ENCODE measurements at regions not wholly inside any gene's neighbourhood (a gene's known extent, or its start where the extent isn't known, plus 50 kb on each side); places are given as distances from the start of the nearest gene placed in this dataset.
A peak's percentile ranks its signal among the peaks of the same experiment; 100 is the strongest.
"Not testable (repeated sequence)": the region's sequence is repeated elsewhere in the genome, so short reads cannot be mapped to it uniquely, and the experiment has no call there.

DNA sequence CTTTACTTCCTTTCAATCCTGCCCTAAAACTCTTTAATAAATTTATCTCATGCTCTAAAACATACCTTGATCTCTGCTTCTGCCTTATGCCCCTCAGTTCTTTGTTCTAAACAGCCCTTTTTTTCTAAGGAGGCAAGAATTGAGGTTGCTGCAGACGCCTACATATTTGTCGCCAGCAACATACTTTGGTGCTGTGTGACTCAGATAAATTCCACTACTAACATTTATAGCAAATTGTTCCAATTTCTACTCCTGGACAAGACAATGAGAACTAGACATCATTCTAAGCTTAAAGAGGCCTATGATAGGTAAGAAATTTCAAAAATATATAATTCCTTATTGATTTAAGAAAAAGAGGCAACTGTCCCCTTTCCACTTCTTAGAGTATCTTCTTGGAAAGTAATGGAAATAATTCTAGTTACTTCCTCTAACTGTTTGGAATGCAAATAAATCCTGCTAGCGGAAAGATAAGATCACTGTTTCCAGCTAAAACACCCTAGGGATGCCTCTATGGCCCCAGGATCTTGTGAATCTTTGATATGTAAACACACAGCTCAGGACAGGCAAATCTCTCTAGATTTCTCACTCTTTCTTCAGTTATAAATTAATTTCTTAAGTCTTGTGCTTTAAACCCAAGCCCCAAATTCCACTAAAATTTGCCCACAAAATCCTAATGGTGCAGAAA is 869.1 kb downstream of the KCNT2 start:
- DNase-seq: no peak

DNA sequence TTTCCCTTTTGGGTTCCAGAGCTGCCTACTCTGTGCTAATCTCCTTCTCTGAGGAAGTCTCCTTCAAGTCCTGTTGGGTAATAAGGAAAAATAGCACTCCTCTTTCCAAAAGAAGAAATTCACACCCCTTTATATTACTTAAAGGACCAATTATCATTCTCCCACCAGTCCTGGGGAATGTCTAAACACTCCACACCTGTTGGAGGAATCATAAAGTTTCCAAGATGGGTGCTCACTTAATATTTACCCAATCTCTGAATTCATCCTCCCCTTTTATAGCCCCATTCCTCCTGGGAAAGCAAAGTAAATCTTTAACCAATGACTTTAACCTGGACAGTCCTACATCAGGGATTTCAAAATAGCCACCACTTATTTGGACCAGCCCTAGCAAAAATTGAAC is 873.1 kb downstream of the KCNT2 start:
- no peak for DNase-seq

DNA sequence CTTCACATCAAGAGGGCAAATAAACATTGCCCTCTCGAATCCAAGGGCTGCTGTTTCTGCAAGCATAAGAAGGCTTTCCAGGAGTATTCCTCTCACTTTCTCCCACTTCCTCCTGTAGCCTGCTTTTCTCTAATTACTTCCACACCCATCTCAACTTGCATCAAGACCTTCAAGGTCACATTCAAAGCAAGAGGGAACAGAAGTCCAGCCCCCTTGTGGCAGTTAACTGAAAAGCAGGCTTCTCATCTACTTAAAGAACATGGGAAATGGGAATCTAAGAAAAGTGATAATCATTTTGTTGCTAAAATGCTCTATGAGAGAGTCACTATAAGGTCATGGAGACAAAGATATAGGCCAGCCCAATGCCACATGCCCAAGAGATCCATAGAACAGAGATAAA is 874.4 kb downstream of the KCNT2 start:
- DNase-seq: peak; percentile 59

DNA sequence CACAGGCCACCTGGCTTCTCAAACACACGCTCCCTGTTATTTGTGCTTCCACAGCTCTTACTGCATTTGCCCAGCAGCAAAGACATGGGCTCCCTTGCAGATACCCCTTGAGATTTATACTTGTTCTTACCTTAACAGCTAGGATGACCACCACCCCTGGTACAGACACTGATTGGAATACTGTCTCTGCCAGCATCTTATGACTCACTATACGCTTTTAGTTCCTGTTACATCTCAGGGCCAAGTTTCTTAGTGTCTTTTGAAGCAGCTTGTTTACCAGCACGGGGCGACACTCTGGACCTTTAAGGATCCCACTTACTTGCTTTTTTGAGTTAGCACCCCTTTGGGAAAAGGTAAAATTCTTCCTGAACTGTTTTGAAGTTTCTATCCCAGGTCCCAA is 874.8 kb downstream of the KCNT2 start:
- no peak for DNase-seq

DNA sequence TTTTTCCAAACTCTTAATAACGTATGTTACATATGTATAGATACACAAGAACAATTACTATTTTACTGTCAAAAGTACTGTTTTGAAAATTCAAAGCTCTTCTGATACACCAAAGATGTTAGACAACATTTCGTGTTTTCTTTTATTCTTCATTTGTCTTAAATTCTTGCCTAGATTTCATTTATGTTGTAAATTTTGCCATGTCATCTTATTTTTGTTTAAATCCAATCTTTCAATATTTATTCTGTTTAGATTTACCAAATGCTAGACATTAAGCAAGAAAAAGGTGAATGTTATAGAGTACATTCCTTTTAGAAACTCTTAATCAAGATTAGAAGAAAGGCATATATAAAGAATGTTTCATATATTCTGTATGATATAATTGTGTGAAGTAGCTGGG is 876.9 kb downstream of the KCNT2 start:
- DNase-seq: no peak

DNA sequence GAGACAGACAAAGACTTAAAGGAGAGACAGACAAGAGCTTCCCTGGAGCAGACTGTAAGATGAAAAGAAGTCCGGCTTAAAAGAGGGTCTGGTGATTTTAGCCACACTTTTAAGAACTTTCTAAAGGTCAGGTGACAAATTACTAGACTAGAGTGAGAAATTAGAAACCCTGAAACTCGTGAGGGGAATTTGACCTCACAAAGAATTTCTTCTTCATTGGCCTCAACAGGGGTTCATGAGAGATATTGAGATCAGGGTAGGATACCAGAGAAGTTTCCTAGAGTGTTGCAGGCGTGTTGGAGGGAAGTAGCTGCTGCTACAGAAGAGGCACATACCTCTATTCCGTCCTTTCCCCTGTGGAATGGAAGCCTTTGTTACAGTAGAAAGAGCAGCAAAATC is 884.4 kb downstream of the KCNT2 start:
- no peak for DNase-seq

DNA sequence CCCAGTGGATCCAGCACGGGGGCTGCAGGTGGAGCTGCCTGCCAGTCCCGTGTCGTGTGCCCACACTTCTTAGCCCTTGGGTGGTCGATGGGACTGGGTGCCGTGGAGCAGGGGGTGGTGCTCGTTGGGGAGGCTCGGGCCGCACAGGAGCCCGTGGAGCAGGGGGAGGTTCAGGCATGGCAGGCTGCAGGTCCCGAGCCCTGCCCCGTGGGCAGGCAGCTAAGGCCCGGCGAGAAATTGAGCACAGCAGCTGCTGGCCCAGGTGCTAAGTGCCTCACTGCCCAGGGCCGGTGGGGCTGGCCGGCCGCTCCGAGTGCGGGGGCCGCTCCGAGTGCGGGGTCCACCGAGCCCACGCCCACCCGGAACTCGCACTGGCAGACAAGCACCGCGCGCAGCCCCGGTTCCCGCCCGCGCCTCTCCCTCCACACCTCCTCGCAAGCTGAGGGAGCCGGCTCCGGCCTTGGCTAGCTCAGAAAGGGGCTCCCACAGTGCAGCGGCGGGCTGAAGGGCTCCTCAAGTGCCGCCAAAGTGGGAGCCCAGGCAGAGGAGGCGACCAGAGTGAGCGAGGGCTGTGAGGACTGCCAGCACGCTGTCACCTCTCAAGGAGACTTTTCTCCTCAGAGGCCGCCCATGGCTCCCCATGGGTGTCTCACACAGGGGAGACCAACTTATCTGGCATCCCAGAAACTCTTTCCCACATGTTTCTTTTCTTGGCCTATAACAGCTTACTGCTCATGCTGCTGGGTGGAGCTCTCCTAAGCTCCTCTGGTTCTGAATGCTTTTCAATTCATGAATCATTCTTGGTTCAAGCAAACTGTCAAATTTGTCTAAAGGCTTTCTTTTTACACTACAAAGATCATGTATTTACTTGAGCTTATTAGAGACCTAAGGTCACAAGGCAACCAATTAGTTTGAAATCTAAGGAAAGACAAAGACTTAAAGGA is 885.1 kb downstream of the KCNT2 start:
- not testable (repeated sequence) for DNase-seq

DNA sequence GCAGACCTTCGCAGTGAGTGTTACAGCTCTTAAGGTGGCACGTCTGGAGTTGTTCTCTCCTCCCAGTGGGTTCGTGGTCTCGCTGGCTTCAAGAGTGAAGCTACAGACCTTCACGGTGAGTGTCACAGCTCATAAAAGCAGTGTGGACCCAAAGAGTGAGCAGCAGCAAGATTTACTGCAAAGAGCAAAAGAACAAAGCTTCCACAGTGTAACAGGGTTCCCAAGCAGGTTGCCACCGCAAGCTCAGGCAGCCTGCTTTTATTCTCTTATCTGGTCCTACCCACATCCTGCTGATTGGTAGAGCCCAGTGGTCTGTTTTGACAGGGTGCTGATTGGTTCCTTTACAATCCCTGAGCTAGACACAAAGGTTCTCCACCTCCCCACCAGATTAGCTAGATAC is 886.1 kb downstream of the KCNT2 start:
- not testable (repeated sequence) for DNase-seq

DNA sequence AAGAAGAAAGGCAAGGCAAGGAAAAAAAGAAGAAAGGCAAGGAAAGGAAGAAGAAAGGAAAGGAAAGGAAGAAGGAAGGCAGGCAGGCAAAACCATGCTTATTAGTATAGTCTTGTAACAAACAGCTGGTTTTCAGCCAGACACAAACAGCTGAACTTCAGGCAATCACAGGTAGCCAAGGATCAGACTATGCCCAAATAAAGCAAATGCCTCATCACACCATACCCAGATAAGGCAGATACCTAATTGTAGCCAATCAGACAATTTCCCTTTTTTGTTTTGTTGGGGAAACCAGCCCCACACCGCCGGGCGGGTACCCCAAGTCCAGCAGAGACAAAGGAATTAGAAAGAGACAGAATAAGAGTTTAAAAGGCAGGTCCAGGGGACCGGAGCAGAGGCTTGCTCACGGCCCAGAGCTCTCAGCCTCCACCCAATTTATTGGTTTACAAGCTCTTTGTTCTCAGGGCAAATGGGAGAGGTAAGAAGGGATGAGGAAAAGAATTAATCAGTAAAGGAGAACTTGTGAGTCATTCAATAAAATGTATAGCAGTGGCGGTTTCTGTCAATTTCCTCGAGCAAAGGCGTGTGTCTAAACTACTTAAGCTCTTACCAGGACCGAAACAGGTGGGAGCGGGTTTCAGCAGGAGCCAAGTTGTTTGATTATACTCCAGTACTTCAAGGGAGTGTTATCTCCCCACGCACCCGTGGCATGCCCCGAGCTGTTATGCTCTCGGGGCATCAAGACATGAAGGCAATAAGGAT is 886.8 kb downstream of the KCNT2 start:
- DNase-seq: peak; percentile 11

DNA sequence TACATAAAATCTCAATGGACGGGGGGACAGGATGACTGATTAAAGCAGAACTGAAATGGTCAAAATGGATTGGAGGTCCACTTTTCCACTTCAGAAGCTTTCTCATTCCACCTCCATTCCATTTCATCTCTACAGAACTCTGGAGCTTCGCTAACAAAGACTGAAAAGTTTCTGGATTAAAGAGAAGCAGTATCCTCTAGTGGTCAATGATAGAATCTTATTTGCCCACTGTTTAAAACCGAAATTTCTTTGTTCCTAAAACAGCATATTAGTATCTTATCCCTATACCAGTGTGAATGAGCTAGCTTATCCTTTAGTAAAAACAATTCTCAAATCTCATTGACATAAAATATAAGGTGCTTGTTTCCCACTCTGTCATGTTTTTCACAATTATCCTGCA is 890.6 kb downstream of the KCNT2 start:
- peak; percentile 20 for DNase-seq

DNA sequence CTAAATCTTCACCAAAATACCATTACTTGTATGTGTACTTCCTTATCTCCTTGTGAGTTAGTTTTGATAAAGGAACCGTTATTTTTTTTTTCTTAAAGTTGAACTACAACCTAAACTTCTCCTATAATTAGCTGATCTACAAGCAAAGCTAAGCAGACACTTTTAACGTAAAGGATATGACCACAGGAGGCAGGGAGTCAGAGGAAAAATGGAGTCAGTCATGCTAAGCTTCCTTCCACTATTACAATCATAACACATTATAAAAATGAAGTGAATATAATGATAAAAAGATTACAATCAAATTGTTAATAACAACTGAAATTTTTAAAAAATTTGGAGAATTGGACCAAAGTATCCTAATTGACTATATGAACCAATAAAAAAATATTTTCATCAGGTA is 892.6 kb downstream of the KCNT2 start:
- DNase-seq: no peak

DNA sequence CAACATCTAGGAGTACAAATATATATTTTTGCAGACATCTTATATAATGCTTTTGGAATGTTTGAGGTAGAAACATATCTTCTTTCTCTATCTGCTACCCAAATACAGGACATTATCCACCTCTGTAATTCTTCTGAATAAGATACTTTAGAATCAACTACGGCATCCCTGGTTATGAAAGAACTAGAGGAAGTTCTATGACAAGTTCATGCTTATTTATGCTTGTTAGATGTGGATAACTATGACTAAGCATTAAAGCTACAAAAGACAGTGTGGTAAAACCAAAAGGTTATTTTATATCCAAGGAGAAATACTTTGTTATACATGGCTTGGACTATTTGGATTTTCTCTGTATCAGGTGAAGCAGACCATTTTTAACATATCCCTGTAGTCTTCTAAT is 894.0 kb downstream of the KCNT2 start:
- no peak for DNase-seq

DNA sequence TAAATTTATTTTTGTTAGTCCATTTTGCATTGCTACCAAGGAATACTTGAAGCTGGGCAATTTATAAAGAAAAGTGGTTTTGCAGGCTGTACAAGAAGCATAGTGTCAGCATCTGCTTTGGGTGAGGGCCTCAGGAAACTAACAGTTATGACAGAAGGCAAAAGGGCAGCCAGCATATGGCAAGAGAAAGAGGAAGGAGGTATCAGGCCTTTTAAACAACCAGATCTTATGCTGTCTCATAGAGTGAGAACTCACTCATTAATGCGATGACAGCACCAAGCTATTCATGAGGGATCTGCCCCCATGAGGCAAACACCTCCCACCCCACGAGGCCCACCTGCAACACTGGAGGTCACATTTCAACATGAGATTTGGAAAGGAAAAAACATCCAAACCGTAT is 898.4 kb downstream of the KCNT2 start:
- no peak for DNase-seq

DNA sequence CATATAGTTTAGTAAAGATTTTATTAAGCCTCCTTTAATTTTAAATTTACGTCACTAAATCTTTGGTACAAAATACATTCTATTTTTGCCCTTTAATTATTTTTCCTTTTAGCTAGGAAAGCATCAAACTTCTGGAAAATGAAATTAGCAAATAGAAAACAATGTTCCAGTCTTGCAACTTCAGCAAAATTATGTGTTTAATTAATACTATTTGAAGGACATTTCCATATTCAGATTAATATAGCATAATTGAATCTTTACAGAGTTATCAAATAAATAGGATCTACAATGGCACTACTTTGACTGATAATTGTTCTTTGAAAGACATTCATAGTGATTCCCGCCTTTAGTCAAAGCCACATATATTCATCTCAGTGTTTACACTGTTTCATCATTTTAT is 904.2 kb downstream of the KCNT2 start:
- no peak for DNase-seq

DNA sequence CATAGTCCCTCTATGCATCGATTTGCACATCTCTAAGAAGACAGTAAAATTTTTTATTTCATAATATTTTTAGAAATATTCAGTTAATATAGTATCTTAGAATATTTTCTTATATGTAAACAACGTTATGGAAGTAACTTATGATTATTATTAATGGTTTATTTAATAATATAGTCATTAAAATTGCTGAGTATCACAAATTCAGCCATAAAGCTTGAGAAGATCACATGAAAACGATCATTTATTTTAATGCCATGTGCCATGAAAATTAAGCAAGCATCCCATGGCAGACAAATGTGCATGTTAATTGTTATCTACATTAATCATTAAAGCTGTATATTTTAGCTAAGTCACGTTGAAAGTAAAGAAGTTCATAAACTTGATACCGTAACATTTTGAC is 907.1 kb downstream of the KCNT2 start:
- no peak for DNase-seq

DNA sequence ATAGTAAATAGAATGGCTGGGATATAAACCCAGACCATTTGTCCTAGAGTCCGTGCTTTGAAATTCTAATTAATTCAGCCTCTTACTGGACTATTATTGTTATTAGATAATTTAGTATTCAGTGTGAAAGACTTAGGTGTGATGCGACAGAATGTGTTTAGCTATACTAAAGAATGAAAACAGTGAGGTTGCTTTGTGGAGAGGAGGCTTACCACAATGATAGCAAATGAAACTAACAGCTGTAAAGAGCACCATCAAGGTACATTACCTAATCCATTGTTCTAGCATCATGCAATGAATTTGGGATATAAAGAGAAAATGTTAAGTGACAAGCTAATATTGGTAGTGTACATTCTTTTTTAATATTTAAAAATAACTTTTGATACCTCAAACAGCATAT is 911.1 kb downstream of the KCNT2 start:
- no peak for DNase-seq

DNA sequence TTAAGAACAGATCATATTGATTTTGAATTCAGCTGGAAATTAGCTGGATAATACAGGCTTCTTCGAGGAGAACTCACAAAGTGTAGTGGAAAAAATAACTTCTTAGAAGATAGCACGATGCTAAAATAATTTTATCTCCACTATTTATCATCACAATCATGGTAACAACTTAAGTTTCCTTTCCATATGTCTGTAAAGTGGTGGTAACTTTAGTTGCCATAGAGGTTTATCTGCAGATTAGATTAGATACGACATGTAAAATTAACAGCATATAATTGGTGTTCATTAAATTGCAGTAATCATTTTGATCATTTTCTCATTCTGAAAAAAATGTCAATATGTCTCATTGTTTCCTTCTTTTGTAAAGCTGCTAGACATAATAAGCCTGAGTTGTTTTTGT is 921.5 kb downstream of the KCNT2 start:
- no peak for DNase-seq

DNA sequence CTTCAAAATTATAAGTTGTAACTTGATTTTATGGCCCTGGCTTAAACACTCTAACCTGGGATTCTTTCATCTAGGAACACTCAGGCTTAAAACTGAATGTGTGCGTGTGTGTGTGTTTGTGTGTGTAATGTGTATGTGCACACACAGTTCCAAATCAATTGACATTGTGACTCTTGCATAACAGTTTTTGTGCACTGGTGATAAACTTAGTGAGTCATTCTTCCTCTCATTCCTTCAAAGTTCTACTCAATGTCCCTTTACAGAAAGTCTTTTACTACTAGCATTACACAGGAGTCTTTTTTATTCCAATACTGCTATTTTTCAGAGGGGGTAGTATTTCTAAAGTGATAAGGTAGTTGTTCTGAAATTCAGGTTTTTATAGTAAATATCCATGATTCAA is 943.6 kb downstream of the KCNT2 start:
- no peak for DNase-seq

DNA sequence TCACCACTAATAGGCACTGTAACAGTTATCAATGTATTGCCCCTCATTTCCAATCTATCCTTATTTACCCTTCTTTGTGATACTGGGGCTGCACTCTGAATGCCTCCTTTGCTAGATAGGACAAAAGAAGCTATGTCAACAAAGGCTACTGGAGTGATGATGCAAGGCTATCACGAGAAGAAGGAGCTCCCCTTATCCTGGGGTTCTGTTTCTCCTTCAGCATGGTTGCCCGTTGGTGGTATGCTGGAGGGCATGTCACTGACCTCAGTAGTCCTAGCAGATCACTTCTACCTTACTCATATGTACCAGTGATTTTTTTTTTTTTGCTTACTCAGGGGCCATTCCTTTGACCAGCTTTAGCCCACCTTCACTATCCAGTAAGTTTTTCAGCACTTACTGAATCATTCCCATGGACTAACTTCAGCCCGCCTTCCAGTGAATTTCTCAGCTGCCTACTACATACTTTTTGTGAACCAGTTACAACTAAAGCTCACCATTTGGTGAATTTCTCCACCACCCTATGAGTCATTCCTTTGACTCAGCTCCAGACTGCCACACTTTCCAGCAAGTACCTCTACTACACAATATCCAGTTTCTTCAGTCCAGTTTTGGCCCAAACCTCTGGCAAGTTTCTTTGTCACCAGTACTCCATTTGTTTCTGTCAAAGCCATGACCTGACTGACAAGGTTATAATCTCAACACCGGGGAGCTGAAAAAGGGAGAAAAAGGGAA is 944.5 kb downstream of the KCNT2 start:
- no peak for DNase-seq

DNA sequence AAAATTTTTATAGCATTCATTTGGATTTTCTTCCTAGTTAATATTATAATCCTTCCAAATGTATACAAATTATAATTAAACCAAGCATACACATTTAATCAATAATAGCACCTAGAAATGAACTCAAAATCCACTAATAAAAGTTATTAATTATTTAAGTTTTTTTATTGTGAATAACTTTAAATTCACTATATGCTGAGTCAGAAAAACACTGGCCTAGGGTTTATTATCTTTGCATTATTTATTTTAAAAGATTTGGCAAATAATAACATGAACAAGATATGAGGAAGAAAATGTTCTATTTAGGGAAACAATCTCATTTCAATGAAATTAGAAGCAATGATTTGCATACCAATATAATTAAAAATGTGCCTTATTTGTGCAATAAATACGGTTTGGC is 951.5 kb downstream of the KCNT2 start:
- no peak for DNase-seq

DNA sequence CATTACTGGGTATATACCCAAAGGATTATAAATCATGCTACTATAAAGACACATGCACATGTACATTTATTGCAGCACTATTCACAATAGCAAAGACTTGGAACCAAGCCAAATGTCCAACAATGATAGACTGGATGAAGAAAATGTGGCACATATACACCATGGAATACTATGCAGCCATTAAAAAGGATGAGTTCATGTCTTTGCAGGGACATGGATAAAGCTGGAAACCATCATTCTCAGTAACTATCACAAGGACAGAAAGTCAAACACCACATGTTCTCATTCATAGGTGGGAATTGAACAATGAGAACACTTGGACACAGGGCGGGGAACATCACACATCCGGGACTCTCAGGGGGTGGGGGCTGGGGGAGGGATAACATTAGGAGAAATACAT is 959.4 kb downstream of the KCNT2 start:
- not testable (repeated sequence) for DNase-seq

DNA sequence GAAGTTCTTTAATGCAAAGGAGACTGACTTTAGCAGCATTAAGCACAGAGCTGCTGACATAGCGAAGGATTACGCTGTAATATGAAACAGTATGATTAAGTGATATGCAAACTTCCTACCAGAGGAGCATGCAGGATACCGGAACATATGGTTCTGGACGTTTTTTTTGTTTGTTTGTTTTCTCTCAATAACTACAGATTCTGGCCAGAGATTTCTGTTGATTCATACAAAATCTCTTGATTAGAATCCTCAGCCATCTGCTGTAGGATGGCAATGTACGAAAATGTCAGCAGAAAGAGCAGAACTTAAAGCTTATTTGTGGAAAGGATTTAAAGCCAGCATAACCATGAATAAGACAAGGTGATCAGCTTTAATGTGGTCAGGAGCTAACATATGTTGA is 970.7 kb downstream of the KCNT2 start:
- DNase-seq: peak; percentile 25

DNA sequence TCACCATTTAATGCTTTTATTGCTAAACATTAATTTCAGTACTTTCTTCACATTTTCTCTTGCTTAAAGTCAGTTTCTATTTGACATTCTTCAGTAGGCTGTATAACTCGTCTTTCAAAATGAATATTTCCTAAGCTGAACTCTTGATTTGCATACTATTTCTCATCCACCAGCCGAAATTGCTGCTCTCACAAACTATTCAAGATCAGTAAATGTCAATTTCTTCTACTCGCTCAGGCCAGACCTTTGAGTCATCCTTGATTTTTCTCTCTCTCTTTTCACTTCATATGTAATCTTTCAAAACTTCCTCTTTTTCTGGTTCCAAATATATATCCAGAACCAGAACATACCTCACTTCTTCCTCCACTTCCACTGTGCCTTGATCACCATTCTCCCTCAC is 990.0 kb downstream of the KCNT2 start:
- no peak for DNase-seq
